GM23338 (cell line): ENCODE measurements at regions not wholly inside any gene's neighbourhood (a gene's known extent, or its start where the extent isn't known, plus 50 kb on each side); places are given as distances from the start of the nearest gene placed in this dataset.

Source experiments
- ATAC-seq: fragments of 200-7000 bp; cut with Tn5 transposase; 3 replicates; pipeline ENCODE4 v1.9.1; 2020
- DNase-seq: peaks from one replicate; pipeline ENCODE4 v3.0.0-alpha.2; 2015; ENCODE audit warnings: low spot score
- H2AFZ ChIP-seq: fragments of 200-600 bp; sonication (generic); 2 replicates; pipeline ENCODE4 v1.8.0; 2016; ENCODE audit warnings: antibody characterized with exemption, mild to moderate bottlenecking, moderate library complexity
- H3F3A ChIP-seq: fragments of 200-600 bp; sonication (generic); replicated peaks from 2 replicates; pipeline ENCODE4 v1.8.0; 2017; ENCODE audit warnings: antibody characterized with exemption, mixed run types, low read depth
- H3K27ac ChIP-seq: fragments of 200-600 bp; sonication (generic); 2 replicates; pipeline ENCODE4 v1.6.1; 2016; ENCODE audit warnings: low read depth
- H3K27me3 ChIP-seq: fragments of 200-600 bp; sonication (generic); 2 replicates; pipeline ENCODE4 v1.8.0; 2016; ENCODE audit warnings: mild to moderate bottlenecking, mixed run types, moderate library complexity; ENCODE audit not compliant: insufficient read depth
- H3K36me3 ChIP-seq: fragments of 200-600 bp; sonication (generic); 2 replicates; pipeline ENCODE4 v1.8.0; 2016; ENCODE audit warnings: mild to moderate bottlenecking; ENCODE audit not compliant: insufficient read depth
- H3K4me1 ChIP-seq: fragments of 200-600 bp; sonication (generic); 2 replicates; pipeline ENCODE4 v1.8.0; 2016; ENCODE audit warnings: mild to moderate bottlenecking, moderate library complexity; ENCODE audit not compliant: insufficient read depth
- H3K4me2 ChIP-seq: fragments of 200-600 bp; sonication (generic); 2 replicates; pipeline ENCODE4 v1.7.1; 2017; ENCODE audit warnings: mixed run types
- H3K4me3 ChIP-seq: fragments of 200-600 bp; sonication (generic); 2 replicates; pipeline ENCODE4 v1.6.1; 2016; ENCODE audit warnings: mixed run types
- H3K79me2 ChIP-seq: fragments of 200-600 bp; sonication (generic); replicated peaks from 2 replicates; pipeline ENCODE4 v1.8.0; 2017; ENCODE audit warnings: mild to moderate bottlenecking; ENCODE audit not compliant: insufficient read depth
- H3K9me2 ChIP-seq: fragments of 200-600 bp; sonication (generic); 2 replicates; pipeline ENCODE4 v1.8.0; 2017; ENCODE audit not compliant: insufficient read depth
- H4K20me1 ChIP-seq: fragments of 200-600 bp; sonication (generic); replicated peaks from 2 replicates; pipeline ENCODE4 v1.8.0; 2017; ENCODE audit warnings: mild to moderate bottlenecking; ENCODE audit not compliant: insufficient read depth
- H3K27ac Mint-ChIP-seq: 2 replicates; pipeline ENCODE4 v1.8.0; 2020; ENCODE audit warnings: inconsistent platforms, mild to moderate bottlenecking, moderate library complexity, mixed read lengths
- H3K27me3 Mint-ChIP-seq: 3 replicates; pipeline ENCODE4 v1.8.0; 2022; ENCODE audit warnings: low read depth, mild to moderate bottlenecking, moderate library complexity, mixed read lengths, inconsistent platforms; ENCODE audit not compliant: insufficient read depth, poor library complexity
- H3K36me3 Mint-ChIP-seq: 3 replicates; pipeline ENCODE4 v1.8.0; 2021; ENCODE audit warnings: low read depth, mild to moderate bottlenecking, inconsistent platforms, moderate library complexity, mixed read lengths
- H3K4me1 Mint-ChIP-seq: 3 replicates; pipeline ENCODE4 v1.8.0; 2020; ENCODE audit warnings: mild to moderate bottlenecking, inconsistent platforms, mixed read lengths
- H3K4me3 Mint-ChIP-seq: 3 replicates; pipeline ENCODE4 v1.8.0; 2021; ENCODE audit warnings: moderate library complexity, mild to moderate bottlenecking, inconsistent platforms, mixed read lengths
- H3K9me3 Mint-ChIP-seq: 3 replicates; pipeline ENCODE4 v1.8.0; 2020; ENCODE audit warnings: moderate library complexity, mild to moderate bottlenecking, inconsistent platforms, mixed read lengths
- CREB1 ChIP-seq: fragments of 250-450 bp; sonication (Bioruptor Pico); IDR thresholded peaks from 2 replicates; pipeline ENCODE4 v1.5.0; 2020; ENCODE audit warnings: low read depth, mild to moderate bottlenecking, moderate library complexity
- EZH2 ChIP-seq: fragments of 200-600 bp; sonication (generic); IDR thresholded peaks from one replicate; pipeline ENCODE4 v1.8.0; 2017; ENCODE audit warnings: antibody characterized with exemption, mild to moderate bottlenecking, low read depth; ENCODE audit not compliant: unreplicated experiment
- EZH2phosphoT487 ChIP-seq: fragments of 200-600 bp; sonication (generic); IDR thresholded peaks from one replicate; pipeline ENCODE4 v1.8.1; 2018; ENCODE audit warnings: antibody characterized with exemption; ENCODE audit not compliant: unreplicated experiment
- JUNB ChIP-seq: IDR thresholded peaks from one replicate; pipeline ENCODE4 v1.6.1; 2016; ENCODE audit warnings: antibody characterized with exemption; ENCODE audit not compliant: unreplicated experiment
- POLR2AphosphoS5 ChIP-seq: IDR thresholded peaks from 2 replicates; pipeline ENCODE4 v1.6.1; 2016; ENCODE audit warnings: antibody characterized with exemption, low read depth
- STAT1 ChIP-seq: IDR thresholded peaks from one replicate; pipeline ENCODE4 v1.6.1; 2016; ENCODE audit warnings: antibody characterized with exemption; ENCODE audit not compliant: unreplicated experiment
- ZNF114 ChIP-seq: fragments of 250-450 bp; sonication (Bioruptor Pico); IDR thresholded peaks from 2 replicates; pipeline ENCODE4 v1.5.0; 2020; ENCODE audit warnings: mild to moderate bottlenecking, moderate library complexity
- ZNF331 ChIP-seq: fragments of 250-450 bp; sonication (Bioruptor Pico); IDR thresholded peaks from 2 replicates; pipeline ENCODE4 v1.5.0; 2020; ENCODE audit warnings: low read depth, mild to moderate bottlenecking, moderate library complexity
- TF ChIP-seq, protein P1 (sequence below): fragments of 250-450 bp; sonication (Bioruptor Pico); IDR thresholded peaks from 2 replicates; pipeline ENCODE4 v1.5.0; 2020; ENCODE audit warnings: mild to moderate bottlenecking, moderate library complexity
- TF ChIP-seq, protein P2 (sequence below): IDR thresholded peaks from one replicate; pipeline ENCODE4 v1.6.1; 2018; ENCODE audit warnings: antibody characterized with exemption; ENCODE audit not compliant: unreplicated experiment
- TF ChIP-seq, protein P3 (sequence below), 2 experiments: fragments of 200-600 bp in 1 of 2; sonication (generic) in 1 of 2; conservative IDR thresholded peaks; 2 replicates each; pipeline versions ENCODE4 v1.5.1 to v1.6.1; 2016 to 2017; ENCODE audit warnings: antibody characterized with exemption in 2 of 2, low read depth in 2 of 2, mild to moderate bottlenecking in 2 of 2, moderate library complexity in 1 of 2

DNA sequence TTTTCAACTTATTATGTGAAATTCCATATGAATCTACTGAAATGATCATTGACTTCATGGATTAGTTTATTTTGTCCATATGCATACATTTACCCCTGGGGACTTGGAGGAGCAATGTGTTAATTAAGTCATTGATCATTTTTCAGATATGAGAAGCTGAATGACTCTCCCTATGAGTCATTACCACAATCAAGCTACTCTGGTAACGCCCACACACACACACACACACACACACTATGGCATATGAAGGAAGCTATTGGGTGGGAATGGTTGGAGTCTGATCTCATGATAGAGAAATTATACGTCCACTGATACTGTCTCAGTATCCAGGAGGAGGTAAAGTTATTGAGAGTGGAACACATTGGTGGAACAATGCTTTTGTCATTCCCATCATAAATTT lies 528.9 kb downstream of the AGTPBP1 start:
- ATAC-seq: no peak
- peaks cover 25% of the 10 kb centered on the region for H3K4me1 ChIP-seq
- H3K4me1 Mint-ChIP-seq: peaks cover 34% of the 10 kb centered on the region
- no peak overlapping the region for H3K4me2 ChIP-seq
- H3K27me3 Mint-ChIP-seq: peaks cover 2% of the 10 kb centered on the region
- DNase-seq: no peak
- no peak overlapping the region for H3K27ac ChIP-seq
- H3K27ac Mint-ChIP-seq: no peak overlapping the region
- no peak overlapping the region for H3K4me3 ChIP-seq
- H3K27me3 ChIP-seq: no peaks in the 10 kb centered on the region
- no peaks in the 10 kb centered on the region for H3K36me3 ChIP-seq
- TF ChIP-seq, protein P1, sequence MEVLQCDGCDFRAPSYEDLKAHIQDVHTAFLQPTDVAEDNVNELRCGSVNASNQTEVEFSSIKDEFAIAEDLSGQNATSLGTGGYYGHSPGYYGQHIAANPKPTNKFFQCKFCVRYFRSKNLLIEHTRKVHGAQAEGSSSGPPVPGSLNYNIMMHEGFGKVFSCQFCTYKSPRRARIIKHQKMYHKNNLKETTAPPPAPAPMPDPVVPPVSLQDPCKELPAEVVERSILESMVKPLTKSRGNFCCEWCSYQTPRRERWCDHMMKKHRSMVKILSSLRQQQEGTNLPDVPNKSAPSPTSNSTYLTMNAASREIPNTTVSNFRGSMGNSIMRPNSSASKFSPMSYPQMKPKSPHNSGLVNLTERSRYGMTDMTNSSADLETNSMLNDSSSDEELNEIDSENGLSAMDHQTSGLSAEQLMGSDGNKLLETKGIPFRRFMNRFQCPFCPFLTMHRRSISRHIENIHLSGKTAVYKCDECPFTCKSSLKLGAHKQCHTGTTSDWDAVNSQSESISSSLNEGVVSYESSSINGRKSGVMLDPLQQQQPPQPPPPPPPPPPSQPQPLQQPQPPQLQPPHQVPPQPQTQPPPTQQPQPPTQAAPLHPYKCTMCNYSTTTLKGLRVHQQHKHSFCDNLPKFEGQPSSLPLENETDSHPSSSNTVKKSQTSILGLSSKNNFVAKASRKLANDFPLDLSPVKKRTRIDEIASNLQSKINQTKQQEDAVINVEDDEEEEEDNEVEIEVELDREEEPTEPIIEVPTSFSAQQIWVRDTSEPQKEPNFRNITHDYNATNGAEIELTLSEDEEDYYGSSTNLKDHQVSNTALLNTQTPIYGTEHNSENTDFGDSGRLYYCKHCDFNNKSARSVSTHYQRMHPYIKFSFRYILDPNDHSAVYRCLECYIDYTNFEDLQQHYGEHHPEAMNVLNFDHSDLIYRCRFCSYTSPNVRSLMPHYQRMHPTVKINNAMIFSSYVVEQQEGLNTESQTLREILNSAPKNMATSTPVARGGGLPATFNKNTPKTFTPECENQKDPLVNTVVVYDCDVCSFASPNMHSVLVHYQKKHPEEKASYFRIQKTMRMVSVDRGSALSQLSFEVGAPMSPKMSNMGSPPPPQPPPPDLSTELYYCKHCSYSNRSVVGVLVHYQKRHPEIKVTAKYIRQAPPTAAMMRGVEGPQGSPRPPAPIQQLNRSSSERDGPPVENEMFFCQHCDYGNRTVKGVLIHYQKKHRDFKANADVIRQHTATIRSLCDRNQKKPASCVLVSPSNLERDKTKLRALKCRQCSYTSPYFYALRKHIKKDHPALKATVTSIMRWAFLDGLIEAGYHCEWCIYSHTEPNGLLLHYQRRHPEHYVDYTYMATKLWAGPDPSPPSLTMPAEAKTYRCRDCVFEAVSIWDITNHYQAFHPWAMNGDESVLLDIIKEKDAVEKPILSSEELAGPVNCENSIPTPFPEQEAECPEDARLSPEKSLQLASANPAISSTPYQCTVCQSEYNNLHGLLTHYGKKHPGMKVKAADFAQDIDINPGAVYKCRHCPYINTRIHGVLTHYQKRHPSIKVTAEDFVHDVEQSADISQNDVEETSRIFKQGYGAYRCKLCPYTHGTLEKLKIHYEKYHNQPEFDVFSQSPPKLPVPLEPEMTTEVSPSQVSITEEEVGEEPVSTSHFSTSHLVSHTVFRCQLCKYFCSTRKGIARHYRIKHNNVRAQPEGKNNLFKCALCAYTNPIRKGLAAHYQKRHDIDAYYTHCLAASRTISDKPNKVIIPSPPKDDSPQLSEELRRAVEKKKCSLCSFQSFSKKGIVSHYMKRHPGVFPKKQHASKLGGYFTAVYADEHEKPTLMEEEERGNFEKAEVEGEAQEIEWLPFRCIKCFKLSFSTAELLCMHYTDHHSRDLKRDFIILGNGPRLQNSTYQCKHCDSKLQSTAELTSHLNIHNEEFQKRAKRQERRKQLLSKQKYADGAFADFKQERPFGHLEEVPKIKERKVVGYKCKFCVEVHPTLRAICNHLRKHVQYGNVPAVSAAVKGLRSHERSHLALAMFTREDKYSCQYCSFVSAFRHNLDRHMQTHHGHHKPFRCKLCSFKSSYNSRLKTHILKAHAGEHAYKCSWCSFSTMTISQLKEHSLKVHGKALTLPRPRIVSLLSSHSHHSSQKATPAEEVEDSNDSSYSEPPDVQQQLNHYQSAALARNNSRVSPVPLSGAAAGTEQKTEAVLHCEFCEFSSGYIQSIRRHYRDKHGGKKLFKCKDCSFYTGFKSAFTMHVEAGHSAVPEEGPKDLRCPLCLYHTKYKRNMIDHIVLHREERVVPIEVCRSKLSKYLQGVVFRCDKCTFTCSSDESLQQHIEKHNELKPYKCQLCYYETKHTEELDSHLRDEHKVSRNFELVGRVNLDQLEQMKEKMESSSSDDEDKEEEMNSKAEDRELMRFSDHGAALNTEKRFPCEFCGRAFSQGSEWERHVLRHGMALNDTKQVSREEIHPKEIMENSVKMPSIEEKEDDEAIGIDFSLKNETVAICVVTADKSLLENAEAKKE (CRISPR knock-in tag): no peak
- no peak for TF ChIP-seq JUNB
- no peaks in the 10 kb centered on the region for H4K20me1 ChIP-seq
- H3K36me3 Mint-ChIP-seq: no peaks in the 10 kb centered on the region
- H3F3A ChIP-seq: no peaks in the 10 kb centered on the region
- H3K4me3 Mint-ChIP-seq: no peak overlapping the region
- H2AFZ ChIP-seq: no peak overlapping the region
- peaks cover 7% of the 10 kb centered on the region; the same call in 1 of the 2 replicates for H3K9me2 ChIP-seq
- no peaks in the 10 kb centered on the region for H3K79me2 ChIP-seq
- H3K9me3 Mint-ChIP-seq: peaks cover 2% of the 10 kb centered on the region; the same call in 1 of the 3 replicates

DNA sequence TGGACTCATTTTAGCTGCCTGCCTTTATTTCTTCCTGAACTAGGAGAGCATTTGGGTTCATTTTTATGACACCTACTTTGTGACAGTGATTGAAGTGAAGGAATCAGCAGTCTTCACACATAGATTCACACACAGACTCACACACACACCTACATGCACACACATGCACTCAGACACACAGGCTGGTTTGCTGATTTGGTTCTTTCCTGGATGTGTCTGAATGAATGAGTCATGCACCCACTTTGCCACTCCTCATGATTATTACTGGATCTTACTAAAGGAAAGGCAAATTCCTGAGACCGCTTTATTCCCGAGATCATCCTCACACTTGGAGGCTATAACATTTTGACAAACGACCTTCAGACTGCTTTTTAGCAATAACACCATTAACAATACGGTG lies 529.5 kb downstream of the AGTPBP1 start:
- H2AFZ ChIP-seq: no peak overlapping the region
- Mint-ChIP-seq H3K4me3 (no peak overlapping the region), H3K4me1 (peaks cover 34% of the 10 kb centered on the region), H3K9me3 (peaks cover 7% of the 10 kb centered on the region; the same call in 2 of the 3 replicates), H3K27ac (0 out of 2 replicates have a peak overlapping the region, but pooled peaks have one; percentile 16), H3K36me3 (0 out of 3 replicates have a peak, but pooled peaks cover 3% of the 10 kb centered on the region), H3K27me3 (peaks cover 2% of the 10 kb centered on the region)
- no peaks in the 10 kb centered on the region for H4K20me1 ChIP-seq
- ATAC-seq (no peak), DNase-seq (no peak)
- no peaks in the 10 kb centered on the region for H3F3A ChIP-seq
- no peak overlapping the region for H3K27ac ChIP-seq
- no peaks in the 10 kb centered on the region for H3K79me2 ChIP-seq
- H3K27me3 ChIP-seq: no peaks in the 10 kb centered on the region
- H3K4me1 ChIP-seq: peaks cover 25% of the 10 kb centered on the region
- H3K4me3 ChIP-seq: no peak overlapping the region
- H3K36me3 ChIP-seq: no peaks in the 10 kb centered on the region
- no peak overlapping the region for H3K4me2 ChIP-seq
- peaks cover 7% of the 10 kb centered on the region; the same call in 1 of the 2 replicates for H3K9me2 ChIP-seq
- TF ChIP-seq POLR2AphosphoS5 (no peak), EZH2phosphoT487 (no peak), ZNF331 (CRISPR knock-in tag) (no peak), EZH2 (no peak), ZNF114 (CRISPR knock-in tag) (no peak), JUNB (no peak), CREB1 (CRISPR knock-in tag) (no peak), STAT1 (no peak)
- TF ChIP-seq, protein P2, sequence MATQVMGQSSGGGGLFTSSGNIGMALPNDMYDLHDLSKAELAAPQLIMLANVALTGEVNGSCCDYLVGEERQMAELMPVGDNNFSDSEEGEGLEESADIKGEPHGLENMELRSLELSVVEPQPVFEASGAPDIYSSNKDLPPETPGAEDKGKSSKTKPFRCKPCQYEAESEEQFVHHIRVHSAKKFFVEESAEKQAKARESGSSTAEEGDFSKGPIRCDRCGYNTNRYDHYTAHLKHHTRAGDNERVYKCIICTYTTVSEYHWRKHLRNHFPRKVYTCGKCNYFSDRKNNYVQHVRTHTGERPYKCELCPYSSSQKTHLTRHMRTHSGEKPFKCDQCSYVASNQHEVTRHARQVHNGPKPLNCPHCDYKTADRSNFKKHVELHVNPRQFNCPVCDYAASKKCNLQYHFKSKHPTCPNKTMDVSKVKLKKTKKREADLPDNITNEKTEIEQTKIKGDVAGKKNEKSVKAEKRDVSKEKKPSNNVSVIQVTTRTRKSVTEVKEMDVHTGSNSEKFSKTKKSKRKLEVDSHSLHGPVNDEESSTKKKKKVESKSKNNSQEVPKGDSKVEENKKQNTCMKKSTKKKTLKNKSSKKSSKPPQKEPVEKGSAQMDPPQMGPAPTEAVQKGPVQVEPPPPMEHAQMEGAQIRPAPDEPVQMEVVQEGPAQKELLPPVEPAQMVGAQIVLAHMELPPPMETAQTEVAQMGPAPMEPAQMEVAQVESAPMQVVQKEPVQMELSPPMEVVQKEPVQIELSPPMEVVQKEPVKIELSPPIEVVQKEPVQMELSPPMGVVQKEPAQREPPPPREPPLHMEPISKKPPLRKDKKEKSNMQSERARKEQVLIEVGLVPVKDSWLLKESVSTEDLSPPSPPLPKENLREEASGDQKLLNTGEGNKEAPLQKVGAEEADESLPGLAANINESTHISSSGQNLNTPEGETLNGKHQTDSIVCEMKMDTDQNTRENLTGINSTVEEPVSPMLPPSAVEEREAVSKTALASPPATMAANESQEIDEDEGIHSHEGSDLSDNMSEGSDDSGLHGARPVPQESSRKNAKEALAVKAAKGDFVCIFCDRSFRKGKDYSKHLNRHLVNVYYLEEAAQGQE: no peak
- TF ChIP-seq, protein P3, sequence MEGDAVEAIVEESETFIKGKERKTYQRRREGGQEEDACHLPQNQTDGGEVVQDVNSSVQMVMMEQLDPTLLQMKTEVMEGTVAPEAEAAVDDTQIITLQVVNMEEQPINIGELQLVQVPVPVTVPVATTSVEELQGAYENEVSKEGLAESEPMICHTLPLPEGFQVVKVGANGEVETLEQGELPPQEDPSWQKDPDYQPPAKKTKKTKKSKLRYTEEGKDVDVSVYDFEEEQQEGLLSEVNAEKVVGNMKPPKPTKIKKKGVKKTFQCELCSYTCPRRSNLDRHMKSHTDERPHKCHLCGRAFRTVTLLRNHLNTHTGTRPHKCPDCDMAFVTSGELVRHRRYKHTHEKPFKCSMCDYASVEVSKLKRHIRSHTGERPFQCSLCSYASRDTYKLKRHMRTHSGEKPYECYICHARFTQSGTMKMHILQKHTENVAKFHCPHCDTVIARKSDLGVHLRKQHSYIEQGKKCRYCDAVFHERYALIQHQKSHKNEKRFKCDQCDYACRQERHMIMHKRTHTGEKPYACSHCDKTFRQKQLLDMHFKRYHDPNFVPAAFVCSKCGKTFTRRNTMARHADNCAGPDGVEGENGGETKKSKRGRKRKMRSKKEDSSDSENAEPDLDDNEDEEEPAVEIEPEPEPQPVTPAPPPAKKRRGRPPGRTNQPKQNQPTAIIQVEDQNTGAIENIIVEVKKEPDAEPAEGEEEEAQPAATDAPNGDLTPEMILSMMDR (conservative IDR thresholded peaks at IDR 0.05; ENCODE audit: low read depth in 2 of 2): no peak
